Activated gamma-delta T cell treated with Interleukin-2 at 50 U/mL for 16 hours (primary cell): ENCODE measurements at regions not wholly inside any gene's neighbourhood (a gene's known extent, or its start where the extent isn't known, plus 50 kb on each side); places are given as distances from the start of the nearest gene placed in this dataset.
"Not testable (repeated sequence)": the region's sequence is repeated elsewhere in the genome, so short reads cannot be mapped to it uniquely, and the experiment has no call there.

Source experiments
- DNase-seq: peaks from one replicate; pipeline ENCODE4 v3.0.0-alpha.2; 2020

- not testable (repeated sequence) for DNase-seq
These were observed 104.5 kb downstream of the ZNF33B start for GRCh38 chr10:42533866-42534265.

GRCh38 chr10:42532996-42533395, 105.4 kb downstream of the ZNF33B start:
- DNase-seq = no peak

- no peak for DNase-seq
These were observed 115.3 kb downstream of the ZNF33B start for GRCh38 chr10:42523098-42523497.

GRCh38 chr10:42519761-42520460, 118.5 kb downstream of the ZNF33B start:
- DNase-seq = no peak

GRCh38 chr10:42519079-42519478, 119.3 kb downstream of the ZNF33B start:
- no peak for DNase-seq

- no peak for DNase-seq
These were observed 124.4 kb downstream of the ZNF33B start for GRCh38 chr10:42513921-42514320.

GRCh38 chr10:42491801-42492200, 146.6 kb downstream of the ZNF33B start:
- no peak for DNase-seq

- DNase-seq = no peak
These were observed 147.3 kb downstream of the ZNF33B start for GRCh38 chr10:42491001-42491592.

GRCh38 chr10:42490368-42490767, 148.0 kb downstream of the ZNF33B start:
- no peak for DNase-seq

- no peak for DNase-seq
These were observed 150.0 kb downstream of the ZNF33B start for GRCh38 chr10:42488416-42488815.

- DNase-seq = no peak
These were observed 156.0 kb downstream of the ZNF33B start for GRCh38 chr10:42482411-42482810.

GRCh38 chr10:42479057-42479456, 159.3 kb downstream of the ZNF33B start:
- no peak for DNase-seq

GRCh38 chr10:42477170-42477569, 161.2 kb downstream of the ZNF33B start:
- DNase-seq = no peak

- DNase-seq = no peak
These were observed 162.3 kb downstream of the ZNF33B start for GRCh38 chr10:42476101-42476500.

GRCh38 chr10:42475168-42476098, 162.9 kb downstream of the ZNF33B start:
- DNase-seq = no peak

- no peak for DNase-seq
These were observed 184.1 kb downstream of the ZNF33B start for GRCh38 chr10:42454313-42454712.

- no peak for DNase-seq
These were observed 207.3 kb downstream of the ZNF33B start for GRCh38 chr10:42431095-42431494.

GRCh38 chr10:42428534-42428933, 209.8 kb downstream of the ZNF33B start:
- no peak for DNase-seq

GRCh38 chr10:42422911-42423310, 215.5 kb downstream of the ZNF33B start:
- no peak for DNase-seq

GRCh38 chr10:42421812-42422211, 216.6 kb downstream of the ZNF33B start:
- DNase-seq = no peak

- DNase-seq = no peak
These were observed 218.6 kb downstream of the ZNF33B start for GRCh38 chr10:42419789-42420188.

GRCh38 chr10:42380926-42381547, 257.3 kb downstream of the ZNF33B start:
- DNase-seq = no peak

- DNase-seq = peak; percentile 19
These were observed 270.7 kb downstream of the ZNF33B start for GRCh38 chr10:42367532-42368230.
